ENCODE measurements at regions not wholly inside any gene's neighbourhood (a gene's known extent, or its start where the extent isn't known, plus 50 kb on each side); places are given as distances from the start of the nearest gene placed in this dataset.
"Not testable (repeated sequence)": the region's sequence is repeated elsewhere in the genome, so short reads cannot be mapped to it uniquely, and the experiment has no call there.

GRCh38 chr2:59195851-59196250 is 954.7 kb upstream of the FANCL start:
- DNase-seq (ENCODE audit: low read depth, low spot score), result peak; percentile 4

- DNase-seq (ENCODE audit: low read depth, low spot score), result no peak
Observed at GRCh38 chr2:59191781-59192180, 950.7 kb upstream of the FANCL start.

DNA sequence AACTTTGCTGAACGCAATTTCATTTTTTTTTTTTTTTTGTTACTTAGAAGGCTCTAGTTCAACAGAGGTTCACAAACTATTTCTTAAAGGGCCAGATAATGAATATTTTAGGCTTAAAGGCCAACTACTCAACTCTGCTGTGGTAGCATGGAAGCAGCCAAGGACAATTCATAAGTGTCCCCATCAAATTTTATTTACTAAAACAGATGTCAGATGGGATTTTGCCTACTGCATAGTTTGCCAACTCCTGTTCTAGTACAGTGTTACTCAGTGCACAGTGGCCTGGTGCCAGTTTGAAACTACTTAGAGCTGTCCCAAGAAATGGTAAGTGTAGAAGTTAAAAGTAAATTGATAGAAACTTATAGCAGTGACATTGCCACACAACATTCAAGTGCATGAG is 949.4 kb upstream of the FANCL start:
- DNase-seq (ENCODE audit: low read depth, low spot score), result no peak

- DNase-seq (ENCODE audit: low read depth, low spot score), result peak; percentile 20
Observed at GRCh38 chr2:59184276-59185020, 943.3 kb upstream of the FANCL start.

DNA sequence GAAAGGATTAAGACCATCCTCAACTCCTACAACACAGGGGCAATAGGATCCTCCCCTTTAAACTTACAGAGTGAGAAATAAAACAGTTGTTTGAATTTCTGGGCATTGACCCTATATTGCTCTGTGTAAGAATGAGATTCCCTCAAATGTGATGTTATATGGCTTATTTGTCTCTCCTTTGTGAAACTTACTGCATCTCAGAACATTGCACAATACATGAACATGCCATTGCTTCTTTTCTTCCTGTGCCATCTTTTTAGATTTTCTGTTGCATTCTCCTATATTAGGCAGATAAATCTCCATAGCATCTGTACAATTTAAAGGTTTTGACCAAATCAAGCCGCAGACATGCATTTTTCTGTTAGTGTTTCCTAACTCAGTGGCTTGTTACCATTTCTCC is 941.9 kb upstream of the FANCL start:
- no peak for DNase-seq (ENCODE audit: low read depth, low spot score)

DNA sequence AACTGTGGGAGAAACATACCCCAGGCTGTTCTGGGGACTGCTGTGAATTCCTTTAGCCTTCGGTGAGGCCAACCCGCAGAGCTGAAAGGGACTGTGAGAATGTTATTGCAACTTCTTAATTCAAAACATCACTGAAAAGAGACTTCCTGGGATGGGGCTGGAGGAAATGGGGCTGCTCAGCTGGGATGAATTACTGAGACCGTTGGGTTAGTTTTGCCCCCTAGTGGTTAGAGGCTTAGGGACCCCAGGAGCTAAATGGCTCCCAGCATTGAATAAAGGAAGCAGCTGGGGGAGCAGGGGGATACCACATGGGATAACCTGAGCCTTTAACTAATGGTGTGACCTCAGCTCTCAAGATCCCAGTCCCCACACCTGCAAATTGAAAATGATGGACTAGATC is 941.1 kb upstream of the FANCL start:
- peak; percentile 50 for DNase-seq (ENCODE audit: low read depth, low spot score)

- no peak for DNase-seq (ENCODE audit: low read depth, low spot score)
Observed at GRCh38 chr2:59181347-59181746, 940.2 kb upstream of the FANCL start.

- DNase-seq (ENCODE audit: low read depth, low spot score), result no peak
Observed at GRCh38 chr2:59180621-59181020, 939.5 kb upstream of the FANCL start.

GRCh38 chr2:59180111-59180510 is 939.0 kb upstream of the FANCL start:
- no peak for DNase-seq (ENCODE audit: low read depth, low spot score)

DNA sequence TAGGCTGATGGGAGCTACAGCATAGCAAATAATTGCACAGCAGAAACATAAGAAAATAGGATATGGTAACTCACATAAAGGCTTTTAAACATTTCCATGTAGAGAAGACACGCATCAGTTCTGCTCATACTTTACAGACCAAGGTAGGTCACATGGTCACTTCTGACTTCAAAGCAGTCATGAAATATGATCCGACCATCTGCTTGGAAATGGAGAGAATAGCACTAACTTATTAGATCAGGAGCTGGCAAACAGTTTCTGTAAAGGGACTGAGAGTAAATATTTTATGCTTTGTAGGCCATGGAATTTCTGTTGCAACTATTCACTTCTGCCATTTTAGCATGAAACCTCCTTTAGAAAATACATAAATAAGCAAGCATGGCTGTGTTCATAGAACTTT is 936.6 kb upstream of the FANCL start:
- no peak for DNase-seq (ENCODE audit: low read depth, low spot score)

GRCh38 chr2:59176737-59177136 is 935.6 kb upstream of the FANCL start:
- no peak for DNase-seq (ENCODE audit: low read depth, low spot score)

DNA sequence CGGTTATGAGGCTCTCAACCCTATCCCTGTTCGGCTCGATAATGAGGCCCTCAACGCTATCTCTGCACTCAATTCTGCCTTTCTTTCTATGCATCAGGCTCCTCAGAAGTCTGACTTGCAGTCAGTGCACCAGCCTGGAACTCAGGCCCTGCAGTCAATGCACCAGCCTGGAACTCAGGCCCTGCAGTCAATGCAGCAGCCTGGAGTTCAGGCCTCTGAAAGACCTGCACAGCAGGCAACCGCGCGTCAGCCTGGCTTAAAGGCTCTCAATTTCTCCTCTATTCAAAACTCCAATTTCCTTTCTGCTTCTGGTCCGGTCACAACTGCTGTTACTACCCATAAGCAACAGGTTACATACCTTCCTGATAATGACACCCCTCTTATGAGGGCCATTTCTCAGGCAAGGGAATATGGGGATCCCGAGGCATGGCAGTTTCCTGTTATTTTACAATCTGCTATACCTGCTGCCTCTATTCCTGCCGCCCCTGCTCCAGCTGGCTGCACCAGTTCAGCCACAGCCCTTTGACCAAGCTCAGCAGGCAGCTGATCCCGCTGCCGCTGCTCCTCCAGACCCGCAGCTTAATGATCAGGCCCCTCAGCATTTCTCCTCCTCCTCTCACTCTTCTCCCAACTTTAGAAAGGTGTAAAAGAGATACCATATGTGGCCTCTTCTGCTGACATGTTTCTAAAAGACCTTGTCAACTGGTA is 933.6 kb upstream of the FANCL start:
- DNase-seq (ENCODE audit: low read depth, low spot score), result no peak

DNA sequence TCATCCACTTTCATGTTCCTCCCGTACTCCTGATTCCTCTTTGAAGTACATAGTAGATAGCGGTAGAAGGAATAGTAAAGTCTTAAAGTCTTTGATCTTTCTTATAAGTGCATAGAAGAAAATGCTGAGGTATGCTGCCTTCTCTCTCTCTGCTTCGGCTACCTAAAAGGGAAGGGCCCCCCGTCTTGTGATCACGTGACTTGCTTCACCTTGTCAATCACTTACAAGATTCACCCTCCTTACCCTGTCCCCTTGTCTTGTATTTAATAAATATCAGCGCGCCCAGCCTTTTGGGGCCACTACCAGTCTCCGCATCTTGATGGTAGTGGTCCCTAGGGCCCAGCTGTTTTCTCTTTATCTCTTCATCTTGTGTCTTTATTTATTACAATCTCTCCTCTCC is 932.2 kb upstream of the FANCL start:
- no peak for DNase-seq (ENCODE audit: low read depth, low spot score)

- no peak for DNase-seq (ENCODE audit: low read depth, low spot score)
Observed at GRCh38 chr2:59171019-59171418, 929.9 kb upstream of the FANCL start.

DNA sequence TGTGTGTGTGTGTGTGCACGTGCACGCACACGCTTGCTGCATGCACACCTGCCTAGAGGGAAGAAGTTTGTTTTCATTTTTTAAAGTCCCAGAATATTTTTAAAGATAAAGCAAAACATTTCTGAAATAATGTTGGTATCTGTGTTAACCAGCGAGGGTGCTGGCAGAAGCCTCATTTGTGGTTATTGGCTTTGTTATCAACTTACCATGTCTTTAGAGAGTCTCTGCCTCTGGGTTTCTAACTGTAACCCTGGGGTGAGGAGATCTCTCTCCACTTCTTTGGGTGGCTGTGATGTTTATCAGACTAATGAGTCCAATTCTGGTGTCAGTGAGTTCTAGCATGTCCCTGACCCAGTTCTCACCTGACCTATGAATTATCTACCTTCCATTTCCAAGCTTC is 927.6 kb upstream of the FANCL start:
- no peak for DNase-seq (ENCODE audit: low read depth, low spot score)

- DNase-seq (ENCODE audit: low read depth, low spot score), result no peak
Observed at GRCh38 chr2:59167514-59167913, 926.4 kb upstream of the FANCL start.

- not testable (repeated sequence) for DNase-seq (ENCODE audit: low read depth, low spot score)
Observed at GRCh38 chr2:59157908-59158307, 916.8 kb upstream of the FANCL start.

DNA sequence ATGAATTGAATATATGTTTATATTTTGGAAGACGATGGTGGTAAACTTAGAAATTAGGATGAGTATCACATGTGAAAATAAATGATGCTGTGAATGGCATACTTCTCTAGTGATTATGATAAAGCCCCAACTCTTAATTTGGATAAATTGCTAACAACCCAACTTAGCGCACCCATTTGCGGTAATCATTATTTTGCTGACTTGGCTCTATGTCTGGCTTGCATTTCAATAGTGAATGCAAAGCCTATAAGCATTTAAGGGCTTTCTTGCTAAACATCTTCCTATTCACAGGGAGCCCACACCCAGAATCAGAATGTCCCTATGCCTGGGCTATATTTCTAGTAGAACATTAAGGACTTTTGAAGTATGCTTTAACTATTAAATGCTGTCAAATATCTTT is 910.7 kb upstream of the FANCL start:
- no peak for DNase-seq (ENCODE audit: low read depth, low spot score)

DNA sequence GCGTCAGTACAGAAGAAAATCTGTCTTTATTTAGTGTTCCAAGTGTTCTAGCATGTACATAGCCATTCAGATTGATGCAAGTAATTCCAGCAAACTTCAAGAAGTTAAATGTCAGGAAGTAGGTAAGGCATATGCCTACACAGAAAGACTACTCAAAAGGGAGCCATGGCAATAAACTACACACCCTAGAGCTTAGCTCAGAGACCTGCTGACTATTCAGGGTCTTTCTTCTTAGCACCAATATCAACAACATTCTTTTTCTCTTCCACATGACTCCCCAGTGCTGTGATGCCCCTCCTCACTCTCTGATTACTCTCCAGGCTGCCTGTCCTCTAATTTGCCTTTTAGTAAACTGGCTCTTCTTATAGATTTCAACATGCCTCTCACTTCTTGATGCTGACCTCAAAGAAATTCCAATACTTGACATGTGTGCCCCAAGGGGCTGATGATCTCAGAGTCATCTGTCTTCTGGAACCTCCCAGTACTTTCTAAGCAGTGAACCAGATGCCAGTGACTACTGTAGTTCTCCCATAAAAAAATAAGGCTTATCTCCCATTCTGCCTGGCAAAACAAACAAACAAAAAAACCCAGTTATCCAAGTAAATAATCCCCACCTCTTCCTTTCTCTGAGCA is 909.2 kb upstream of the FANCL start:
- no peak for DNase-seq (ENCODE audit: low read depth, low spot score)

DNA sequence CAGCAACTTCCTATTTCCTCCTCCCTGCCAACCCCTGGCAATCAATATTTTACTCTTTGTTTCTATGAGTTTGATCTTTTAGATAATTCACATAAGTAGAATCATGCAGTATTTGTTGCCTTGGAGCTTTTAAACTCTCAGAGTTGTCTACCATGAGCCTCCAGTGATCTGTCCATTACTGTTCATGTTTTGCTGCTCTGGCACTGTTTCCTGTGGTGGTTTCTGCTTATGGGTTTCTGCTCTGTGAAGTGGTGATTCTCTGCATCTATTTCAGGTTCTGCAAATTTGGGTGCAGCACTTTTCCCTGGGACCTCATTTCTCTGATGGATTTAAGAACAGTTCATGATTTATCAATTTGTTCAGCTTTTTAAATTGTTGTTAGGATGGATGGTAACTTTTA is 908.1 kb upstream of the FANCL start:
- DNase-seq (ENCODE audit: low read depth, low spot score), result no peak

DNA sequence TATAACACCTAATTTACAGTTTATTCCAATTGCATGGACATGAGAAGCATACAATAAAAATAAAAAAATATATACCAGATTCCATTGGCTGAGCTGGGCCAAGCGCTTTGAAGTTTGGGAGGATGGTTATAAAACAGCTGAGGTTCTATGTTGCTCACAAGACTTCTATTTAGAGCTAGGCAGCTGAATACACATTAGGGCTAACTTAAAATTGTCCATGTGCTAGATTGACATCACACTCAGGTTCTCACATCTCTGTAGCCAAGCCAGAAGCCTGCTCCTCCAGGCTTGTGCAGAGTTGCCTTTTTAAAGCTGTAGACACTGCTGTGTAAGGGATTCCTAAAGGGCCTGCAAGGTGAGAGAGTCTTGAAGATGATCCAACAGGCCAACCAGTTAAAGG is 871.1 kb upstream of the FANCL start:
- DNase-seq (ENCODE audit: low read depth, low spot score), result no peak

DNA sequence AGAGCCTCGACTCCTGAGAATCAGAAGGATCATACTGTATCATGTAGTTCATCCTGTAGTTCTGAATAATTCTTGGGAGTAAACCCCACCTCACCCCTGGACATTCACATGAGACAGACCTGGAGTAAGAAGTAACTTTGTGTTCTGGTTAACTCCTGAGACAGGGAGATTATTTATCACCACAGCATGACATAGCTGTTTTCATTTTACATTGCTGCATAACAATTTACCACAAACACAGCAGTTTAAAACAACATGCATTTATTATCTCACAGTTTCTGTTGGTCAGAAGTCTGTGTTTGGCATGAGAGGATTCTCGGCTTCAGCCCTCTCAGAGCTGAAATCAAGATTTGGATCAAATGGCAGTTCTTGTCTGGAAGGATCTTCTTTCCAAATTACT is 855.8 kb upstream of the FANCL start:
- peak; percentile 16 for DNase-seq (ENCODE audit: low read depth, low spot score)

DNA sequence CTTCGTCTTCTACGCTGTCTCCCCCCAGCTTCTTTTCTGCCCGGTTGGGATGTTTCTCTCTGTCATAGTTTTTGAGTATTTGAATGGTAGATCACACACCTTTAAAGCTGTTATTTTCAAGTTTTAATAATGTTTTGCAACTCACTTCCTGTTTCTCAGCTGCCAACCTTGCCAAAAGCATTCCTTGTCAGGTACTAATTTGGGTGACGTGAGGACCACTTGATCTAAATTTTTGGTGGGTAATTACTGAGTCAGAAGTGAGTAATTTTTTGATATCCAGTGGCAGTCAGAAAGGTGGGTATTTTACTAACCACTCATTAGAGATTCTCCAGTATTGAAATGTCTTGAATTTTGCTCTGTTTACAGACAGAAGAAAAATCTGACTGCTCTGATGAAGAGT is 852.4 kb upstream of the FANCL start:
- DNase-seq (ENCODE audit: low read depth, low spot score), result no peak
